ENCODE measurements at regions not wholly inside any gene's neighbourhood (a gene's known extent, or its start where the extent isn't known, plus 50 kb on each side); places are given as distances from the start of the nearest gene placed in this dataset.

DNA sequence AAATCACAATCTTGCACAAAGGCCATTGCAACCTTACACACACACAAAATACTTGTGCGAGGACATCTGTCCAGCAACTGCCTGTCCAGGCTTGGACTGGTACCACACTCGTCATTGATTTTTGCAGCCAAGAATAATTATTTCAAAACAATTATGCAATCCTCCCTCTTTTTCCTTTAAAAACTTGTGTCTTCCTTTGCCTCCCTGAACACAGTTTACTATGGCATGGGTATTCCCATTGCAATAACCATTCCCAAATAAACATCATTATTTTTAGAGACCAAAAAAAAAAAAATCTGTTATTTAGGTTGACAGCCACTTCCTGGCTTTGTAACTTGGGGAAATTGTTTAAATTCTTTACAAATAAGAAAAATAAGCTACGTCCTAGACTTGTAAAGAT is 54.0 kb downstream of the C11orf91 start:
- DNase-seq: no peak

DNA sequence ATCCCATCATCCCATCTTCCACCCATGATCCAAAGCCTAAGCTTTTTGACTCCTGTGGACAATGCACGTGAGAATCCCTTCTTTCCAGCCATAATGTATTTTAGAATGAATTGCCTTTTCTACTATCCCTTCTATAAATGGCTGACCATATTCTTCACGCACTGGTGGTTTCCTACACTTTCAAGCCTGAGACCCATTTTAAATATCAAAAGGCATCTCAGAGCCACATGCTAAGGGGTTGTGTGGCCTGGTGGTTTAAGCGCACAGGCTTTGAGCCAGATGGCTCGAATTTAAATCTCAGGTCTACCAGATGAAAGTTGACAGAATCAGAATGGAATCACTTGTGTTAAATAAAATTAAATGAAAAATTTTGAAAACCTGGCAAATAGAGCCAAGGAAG is 54.5 kb downstream of the C11orf91 start:
- DNase-seq: no peak

DNA sequence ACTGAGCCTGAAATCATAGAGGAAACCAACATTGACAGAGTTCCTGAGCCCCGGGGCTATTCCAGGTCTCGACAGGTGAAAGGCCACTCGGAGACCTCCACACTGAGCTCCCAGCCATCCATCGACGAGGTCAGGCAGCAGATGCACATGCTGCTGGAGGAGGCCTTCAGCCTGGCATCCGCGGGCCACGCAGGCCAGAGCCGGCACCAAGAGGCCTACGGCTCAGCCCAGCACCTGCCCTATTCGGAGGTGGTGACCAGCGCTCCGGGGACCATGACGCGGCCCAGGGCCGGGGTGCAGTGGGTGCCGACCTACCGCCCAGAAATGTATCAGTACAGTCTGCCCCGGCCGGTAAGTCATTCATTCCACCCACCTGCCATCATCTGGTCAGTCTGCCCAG is 54.9 kb downstream of the C11orf91 start:
- peak; percentile 7 for DNase-seq

DNA sequence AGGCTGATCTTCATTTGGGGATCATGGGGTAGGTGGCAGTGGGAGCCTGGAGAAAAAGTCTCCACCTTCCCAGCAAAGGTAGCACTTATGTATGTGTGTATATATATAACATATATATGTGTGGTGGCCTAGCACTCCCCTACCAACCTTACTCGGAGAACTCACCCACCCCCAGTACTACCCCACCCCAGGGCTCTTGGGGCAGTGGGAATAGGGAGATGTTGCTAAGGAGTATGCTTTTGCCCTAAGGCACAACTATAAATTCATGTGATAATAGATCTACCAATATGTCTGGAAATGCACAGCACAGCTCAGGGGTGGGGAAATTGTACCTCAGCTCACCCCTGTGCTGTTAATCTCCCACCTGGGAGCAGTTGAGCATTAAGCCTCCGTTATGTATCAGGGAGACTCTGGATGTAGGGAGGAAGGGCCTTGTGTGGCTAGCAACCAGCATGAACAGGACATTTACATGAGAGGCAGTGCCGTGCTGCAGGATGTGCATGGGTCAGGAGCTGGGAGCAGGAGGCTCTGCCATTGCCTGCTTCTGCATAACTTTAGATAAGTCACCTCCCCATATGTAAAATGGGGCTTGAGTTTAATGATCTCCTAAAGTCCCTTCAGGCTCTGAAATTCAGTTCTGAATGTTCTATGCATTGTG is 57.3 kb downstream of the C11orf91 start:
- DNase-seq: no peak

DNA sequence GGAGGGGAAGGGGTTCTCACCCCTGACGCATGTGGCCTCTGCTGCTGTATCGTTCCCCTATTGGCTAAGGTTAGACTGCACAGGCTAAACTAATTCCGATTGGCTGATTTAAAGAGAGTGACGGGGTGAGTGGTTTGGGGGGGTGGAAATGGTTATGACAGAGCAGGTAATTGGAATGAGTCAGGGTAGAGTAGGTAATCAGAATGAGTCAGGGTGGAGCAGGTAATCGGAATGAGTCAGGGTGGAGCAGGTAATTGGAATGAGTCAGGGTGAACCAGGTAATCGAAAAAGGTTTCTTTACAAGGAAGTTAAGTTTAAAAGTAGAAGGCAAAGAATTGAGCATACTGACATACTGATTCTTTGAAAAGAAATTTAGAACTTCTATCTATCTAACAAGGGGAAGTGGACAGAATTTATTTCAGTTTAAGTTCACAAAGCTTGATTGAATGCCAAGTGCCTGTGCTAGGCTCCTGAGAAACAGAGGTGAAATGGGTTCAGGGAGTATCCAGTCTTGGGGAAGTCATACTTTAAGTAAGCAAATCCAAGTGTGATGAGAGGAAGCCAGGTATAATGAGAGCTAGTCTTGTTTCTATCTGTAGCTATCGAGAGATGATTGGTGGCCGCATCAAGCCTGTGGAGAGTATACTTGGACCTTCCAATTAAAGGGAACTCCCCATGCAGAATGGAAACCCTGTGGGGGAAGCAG is 58.0 kb downstream of the C11orf91 start:
- DNase-seq: no peak

DNA sequence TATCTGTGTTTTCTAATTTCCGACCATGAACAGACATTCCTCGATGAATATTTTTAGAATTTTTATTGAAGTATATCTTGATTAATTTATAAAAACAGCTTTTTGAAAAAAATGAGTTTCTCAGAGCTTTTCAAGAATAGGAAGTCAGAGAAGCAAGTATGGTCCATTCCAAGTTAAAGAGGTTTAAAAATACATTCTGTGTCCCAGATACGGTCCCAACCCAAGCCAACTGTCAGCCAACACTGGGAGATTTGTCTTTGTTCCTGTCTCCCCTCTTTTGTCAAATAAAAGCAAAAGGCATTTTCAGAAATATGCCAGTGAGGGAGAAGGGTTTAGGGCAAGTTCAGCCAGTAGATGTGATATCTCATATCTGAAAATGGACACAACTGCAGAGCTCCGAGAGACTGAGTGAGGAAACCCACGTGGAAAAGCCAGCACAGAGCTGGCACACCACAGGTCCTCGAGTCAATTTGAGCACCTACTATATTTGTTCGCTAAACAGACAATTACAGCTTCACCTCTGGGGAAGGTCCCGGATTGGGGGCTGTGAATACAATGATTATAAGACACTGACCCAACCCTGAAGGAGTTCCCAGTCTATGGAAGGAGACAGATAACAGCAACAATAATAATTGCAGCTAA is 59.8 kb downstream of the C11orf91 start:
- DNase-seq: no peak

DNA sequence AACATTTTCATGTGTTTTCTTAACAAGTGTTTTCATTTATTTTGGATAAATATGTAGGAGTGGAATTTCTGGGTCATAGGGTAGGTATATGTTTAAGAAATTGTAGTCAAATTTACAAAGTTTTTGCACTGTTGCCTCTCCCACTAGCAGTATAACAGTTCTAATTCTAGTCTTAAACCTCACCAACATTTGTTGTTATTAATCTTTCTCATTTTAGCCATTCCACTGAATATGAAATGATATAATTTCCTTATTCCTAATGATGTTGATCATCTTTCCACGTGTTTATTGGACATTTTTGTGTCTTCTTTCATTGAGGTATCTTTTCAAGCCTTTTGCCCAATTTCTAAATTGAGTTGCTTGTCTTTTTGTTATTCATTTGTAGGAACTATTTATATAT is 62.0 kb downstream of the C11orf91 start:
- DNase-seq: no peak

DNA sequence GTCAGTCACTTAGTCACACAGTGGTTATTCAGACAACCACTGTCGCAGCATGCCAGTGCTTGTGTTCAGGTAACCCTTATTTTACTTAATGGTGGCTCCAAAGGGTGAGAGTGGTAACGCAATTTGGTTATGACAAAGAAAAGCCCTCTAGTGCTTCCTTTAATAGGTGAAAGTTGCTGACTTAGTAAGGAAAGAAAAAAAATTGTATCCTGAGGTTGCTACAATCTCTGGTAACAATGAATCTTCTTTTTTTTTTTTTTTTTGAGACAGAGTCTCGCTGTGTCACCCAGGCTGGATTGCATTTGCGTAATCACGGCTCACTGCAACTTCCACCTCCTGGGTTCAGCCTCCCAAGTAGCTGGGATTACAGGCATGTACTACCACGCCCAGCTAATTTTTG is 64.5 kb downstream of the C11orf91 start:
- DNase-seq: no peak

DNA sequence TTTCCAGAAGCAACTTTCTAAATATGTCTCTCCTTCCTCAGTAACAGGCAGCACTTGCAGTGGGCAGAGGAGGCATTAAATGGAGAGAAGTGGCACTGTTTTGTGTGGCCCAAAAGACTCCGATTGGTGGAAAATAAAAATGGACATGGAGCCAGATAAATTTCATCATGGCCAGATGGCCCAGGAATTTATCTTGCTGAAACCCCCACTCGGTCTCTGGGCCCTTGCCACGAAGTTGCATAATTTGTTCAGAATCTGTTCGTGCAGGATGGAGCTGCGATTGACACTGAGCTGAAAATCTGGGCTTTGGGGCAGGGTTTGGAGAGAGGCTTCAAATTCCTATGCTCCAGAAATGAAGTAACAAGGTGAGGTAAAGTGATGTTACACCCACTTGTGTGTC is 65.5 kb downstream of the C11orf91 start:
- no peak for DNase-seq

DNA sequence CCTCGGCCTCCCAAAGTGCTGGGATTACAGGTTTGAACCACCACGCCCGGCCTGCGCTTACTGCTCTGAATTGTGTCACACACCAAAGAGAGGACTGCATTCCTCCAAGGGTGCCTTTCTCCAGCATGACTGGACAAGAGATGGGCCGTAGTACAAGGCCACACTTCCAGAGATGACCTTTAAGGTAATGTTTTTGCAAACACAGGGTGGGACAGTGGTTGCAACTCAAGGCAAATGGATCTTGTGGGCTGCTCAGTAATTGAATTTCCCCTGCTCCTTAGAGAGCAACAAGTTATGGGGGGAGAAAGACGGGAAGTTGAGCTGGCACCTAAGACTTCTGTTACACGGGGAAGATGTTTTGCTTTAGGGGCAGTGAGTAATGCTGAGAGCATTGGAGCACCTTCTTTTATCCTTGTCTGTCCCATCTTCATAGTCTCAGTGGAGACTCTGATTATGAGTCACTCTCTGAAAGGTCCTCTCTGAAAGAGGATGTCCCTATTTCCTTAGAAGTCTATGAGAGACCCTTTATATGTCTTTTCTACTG is 66.3 kb downstream of the C11orf91 start:
- DNase-seq: no peak

DNA sequence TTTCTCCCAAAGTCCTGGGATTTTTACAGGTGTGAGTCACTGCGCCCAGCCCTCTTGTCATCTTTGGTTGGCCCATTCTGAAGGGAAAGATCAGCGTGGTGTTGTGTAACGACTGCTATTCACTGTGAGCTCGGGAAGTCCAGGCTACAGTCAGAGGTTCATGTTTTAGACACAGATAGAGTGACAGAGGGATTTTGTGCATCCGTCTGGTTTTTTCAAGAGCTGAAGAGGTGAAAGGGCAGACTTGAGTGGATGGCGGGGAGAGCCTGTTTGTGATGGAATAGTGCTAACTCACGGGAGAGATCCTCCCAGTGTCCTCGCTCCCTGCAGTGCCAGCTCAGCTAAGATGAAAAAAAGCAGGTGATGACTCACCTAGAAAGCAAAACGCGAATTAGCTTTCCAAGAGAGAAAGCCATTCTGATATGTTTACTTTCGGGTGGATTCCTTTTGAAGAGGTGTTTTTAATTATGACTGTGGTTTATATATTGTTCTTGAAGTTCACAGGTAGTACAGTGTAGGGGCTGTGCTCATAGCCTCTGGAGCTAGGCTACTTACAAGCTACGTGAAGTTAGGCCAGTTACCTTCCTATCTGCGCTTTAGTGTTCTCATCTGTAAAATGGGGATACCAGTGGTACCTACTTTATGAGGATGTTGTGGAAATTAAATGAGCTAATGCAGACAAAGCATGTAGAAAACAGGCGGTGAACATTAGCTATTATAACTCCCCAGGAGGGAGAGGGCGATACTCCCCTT is 67.2 kb downstream of the C11orf91 start:
- DNase-seq: peak; percentile 77

DNA sequence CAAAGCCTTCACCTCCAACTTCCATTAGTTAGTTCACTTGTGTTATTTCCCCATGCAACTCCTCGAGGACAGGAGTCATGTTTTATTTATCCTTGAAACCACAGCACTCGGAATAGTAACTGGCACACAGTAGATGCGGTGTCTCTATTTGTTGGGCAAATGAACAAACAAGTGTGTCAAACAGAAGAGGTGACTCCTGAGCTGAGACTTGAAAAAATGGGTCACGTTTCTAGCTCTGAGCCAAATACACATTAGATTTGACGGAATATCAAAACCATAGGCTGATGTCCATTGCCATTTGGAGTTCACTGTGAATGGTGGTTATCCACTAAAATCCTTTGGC is 68.9 kb downstream of the C11orf91 start:
- no peak for DNase-seq

DNA sequence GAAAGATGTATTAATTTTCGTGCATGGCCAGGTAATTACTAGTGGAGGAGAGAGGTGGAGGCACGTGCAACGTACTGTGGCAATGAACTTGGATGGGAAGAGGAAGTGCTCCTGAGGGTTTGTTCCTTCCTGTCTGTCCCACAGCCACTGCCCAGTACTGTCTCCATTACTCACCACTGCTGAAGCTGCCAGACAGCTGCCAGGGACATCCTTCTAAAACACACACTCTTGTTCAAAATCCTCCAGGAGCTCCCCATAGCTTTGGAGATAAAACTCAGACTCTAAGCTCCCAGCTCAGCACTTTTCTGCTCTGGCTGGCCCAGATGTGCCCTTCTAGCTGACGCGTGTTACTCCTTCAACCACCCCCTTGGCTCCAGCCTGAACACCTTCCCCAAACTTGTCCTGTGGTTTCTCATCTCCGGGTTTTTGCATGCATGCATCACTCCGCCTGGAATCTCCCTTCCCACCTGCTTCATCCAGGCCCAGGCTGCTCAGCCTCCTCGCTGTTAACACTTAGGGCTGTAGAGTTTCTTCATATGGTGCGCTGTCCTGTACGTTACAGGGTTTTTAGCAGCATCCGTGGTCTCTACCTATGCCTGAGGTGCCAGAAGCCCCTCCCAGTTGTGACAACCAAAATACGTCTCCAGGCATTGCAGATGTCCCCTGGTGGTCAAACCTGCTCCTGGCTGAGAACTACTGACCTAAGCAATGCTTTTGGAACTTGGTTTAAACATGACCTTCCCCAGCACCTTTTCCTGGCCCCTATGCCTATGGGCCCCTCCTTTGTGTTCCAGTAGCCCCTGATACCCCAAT is 69.5 kb downstream of the C11orf91 start:
- DNase-seq: no peak

DNA sequence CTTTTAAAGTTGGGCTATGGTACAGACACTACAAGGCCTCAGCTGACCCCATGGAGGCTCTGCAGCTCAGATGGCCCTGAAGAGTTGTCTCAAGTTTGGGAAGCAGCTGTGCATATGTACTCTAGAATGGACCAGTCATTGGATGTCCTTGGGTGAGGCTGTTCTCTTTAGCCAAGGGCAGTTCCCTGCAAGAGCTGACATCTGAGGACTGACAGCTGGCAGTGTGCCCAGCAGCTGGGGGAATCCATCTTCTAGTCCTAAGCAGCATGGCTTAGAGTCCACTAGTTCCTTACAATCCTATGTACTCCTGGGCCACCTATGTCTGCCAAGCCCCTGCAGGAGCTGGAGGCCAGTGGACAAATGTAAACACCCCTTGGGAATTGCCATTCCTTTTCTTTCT is 76.5 kb downstream of the C11orf91 start:
- no peak for DNase-seq

DNA sequence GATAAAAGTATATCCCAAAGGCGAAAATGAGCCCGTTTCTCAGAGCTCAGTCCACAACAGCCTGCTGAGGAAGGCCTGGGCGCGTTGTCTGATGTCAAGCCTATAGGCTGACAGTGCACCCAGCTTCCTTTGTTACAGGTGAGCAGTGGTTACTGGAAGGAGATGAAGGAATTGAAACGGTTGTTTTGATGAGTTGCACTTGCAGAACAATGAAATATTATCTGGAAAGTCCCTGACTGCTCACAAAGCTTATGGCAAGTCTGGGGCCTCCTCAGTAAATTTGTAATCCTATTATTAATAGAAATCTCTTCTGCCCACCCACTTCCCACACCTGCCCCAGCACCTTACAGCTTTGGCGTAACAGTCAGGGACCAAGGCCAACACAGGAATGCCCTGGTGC is 77.8 kb downstream of the C11orf91 start:
- DNase-seq: no peak

DNA sequence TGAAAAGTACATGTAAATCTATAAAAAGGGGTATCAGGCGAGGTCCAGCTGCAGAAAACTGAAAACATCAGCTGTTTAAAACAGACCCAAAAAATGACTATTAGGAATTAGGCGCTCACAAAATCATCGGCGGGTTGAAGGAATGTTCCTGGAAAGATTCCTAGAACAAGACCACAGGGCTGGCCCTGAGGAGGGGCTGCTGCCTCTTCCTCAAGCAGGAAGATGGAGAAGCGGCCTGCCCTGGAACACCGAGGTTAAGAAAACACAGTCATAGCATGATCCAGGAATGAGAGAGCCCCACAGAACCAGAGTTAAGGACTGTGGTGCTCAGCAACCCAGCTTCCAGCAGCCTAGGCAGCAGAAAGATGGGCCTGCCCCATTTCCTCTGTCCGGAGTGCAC is 78.4 kb downstream of the C11orf91 start:
- DNase-seq: no peak

DNA sequence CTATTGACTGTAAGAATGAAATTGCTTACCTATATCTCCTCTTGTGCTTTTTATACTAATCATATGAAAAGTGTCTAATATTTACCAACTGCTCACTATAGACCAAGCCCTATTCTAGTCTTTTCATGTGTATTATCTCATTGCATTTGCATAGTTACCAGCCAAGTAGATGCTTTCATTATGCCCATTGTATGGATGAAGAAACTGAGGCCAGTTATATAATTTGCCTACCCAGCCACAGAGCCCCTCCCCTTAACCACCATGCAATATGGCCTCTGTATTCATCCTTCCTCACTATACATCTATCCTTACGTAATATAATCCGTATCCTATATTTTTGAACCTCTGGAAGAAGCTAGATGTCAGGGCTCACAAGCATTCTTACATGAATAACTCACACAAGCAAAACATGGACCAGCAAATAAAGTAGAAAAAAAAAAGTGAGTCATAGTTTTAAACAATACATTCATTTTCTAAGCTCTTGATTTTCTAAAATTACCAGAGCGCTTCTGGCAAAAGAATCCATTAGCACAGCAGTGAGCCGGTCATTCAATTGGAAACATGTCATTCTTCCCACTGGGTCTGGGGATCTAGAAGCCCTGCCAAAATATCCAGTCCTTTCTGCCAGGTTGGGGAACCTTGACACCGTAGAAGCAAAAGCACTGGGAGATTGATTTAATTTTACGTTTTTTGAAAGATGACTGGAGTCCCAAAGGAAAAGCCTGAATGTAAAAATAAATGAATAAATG is 80.0 kb downstream of the C11orf91 start:
- DNase-seq: no peak

DNA sequence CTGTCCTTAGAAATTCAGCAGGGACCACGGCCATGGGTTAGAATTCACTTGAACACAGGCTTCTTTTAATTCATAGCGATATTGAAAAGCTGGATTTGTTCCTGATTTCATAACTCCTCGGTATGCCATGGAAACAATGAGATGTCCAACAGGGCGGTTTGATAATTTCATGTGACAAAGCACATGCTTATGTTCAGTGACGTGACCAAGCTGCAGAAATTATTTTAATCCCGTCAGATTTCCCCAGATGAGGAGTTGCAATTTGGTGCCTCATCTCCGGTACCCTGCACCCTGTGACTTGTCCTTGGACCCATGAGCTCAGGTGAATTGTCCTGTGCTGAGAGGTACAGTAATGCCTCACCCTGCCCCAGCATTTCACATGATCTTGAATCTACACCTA is 81.7 kb downstream of the C11orf91 start:
- no peak for DNase-seq

DNA sequence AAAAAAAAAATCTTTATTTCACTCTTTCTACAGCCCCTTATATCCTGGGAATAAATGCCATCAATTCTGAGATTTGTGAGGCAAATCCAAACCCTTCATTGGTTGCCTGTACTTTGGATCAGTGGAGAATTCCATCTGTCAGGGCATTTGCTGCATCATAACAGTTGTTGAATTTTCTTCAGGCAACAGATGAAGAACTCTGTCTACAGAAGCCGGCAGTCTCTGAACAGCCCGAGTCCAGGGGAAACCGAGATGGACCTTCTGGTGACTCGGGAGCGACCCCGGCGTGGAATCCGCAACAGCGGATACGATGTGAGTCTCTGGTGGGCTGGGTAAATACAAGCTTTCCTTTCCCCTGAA is 82.3 kb downstream of the C11orf91 start:
- no peak for DNase-seq

DNA sequence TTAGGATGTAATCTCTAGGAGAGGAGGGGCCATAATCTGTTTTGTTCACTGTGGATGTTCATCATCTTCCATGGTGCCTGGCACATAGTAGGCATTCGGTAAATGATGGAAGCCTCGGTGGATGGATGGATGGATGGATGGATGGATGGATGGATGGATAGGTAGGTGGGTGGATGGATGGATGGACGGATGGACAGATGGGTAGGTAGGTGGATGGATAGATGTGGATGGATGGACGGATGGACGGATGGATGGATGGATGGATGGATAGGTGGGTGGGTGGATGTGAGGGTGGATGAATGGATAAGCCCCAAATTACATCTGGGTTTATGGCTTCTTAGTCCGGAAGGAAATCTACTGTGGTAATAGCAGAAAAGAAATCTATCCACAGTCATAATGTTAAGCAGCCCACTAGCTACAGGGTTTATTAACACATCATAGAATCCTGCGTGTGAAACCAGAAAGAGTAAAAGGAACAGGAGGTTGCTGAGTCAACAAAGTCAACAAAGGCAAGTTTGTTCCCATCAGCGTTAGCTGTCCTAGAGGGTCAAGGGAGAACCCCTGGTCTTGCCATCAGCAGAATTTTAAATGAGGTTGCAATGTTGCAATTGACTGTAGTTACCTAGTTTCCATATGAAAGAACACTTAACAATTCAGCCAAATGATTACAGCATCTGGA is 82.8 kb downstream of the C11orf91 start:
- no peak for DNase-seq

DNA sequence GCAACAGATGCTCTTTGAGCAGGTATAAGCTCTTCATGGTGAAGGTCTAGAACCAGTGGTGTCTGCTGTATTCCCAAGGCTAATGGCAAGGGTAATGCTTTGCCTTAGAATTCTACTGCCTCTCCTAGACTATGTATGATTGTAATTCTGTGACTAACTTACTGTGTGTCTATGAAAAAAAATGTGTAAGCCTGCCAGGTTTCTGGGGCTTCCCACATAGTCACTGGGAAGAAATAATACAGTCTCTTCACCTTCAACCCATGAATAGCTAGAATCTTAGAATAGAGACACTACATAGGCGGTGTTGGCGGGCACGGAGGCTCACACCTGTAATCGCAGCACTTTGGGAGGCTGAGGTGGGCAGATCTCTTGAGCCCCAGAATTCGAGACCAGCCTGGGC is 84.1 kb downstream of the C11orf91 start:
- DNase-seq: no peak

Data from NCI-H774 (cell line).